IMR-90 (cell line): ENCODE measurements at regions not wholly inside any gene's neighbourhood (a gene's known extent, or its start where the extent isn't known, plus 50 kb on each side); places are given as distances from the start of the nearest gene placed in this dataset.

Experiments
- ATAC-seq: fragments of 200-7000 bp; cut with Tn5 transposase; 2 replicates; pipeline ENCODE4 v1.9.1; 2020; ENCODE audit warnings: low read depth, mild to moderate bottlenecking, moderate library complexity
- BruUV-seq: library from RNA; stranded (reverse); fragments of 400-500 nt; replicated peaks from 2 replicates; lab custom pipeline; 2021; lab: Mats Ljungman, UMichigan
- CTCF ChIA-PET: fragments of 300-600 bp; formaldehyde crosslinking; extraction: SDS; loops from one replicate; lab custom pipeline; 2021; ENCODE audit warnings: antibody characterized with exemption; lab: Yijun Ruan, JAX
- POLR2A ChIA-PET: fragments of 300-600 bp; sonication (Branson Sonifier 250); formaldehyde crosslinking; loops from one replicate; lab custom pipeline; 2022; ENCODE audit warnings: antibody characterized with exemption; ENCODE audit not compliant: unreplicated experiment; lab: Charles Lee
- DNase-seq: peaks from one replicate; pipeline ENCODE4 v3.0.0; 2013
- H2AFZ ChIP-seq: replicated peaks from 2 replicates; pipeline ENCODE3; 2013; ENCODE audit warnings: low read length, mild to moderate bottlenecking; ENCODE audit not compliant: poor library complexity
- H2AK5ac ChIP-seq: 2 replicates; pipeline ENCODE4 v1.6.1; 2013; ENCODE audit warnings: low read depth, low read length, inconsistent platforms
- H2AK9ac ChIP-seq: replicated peaks from 2 replicates; pipeline ENCODE3; 2013; ENCODE audit warnings: mild to moderate bottlenecking, low read depth, low read length, moderate library complexity; ENCODE audit not compliant: poor library complexity
- H2BK120ac ChIP-seq: 2 replicates; pipeline ENCODE4 v1.6.1; 2013; ENCODE audit warnings: low read depth, low read length, inconsistent platforms
- H2BK15ac ChIP-seq: 3 replicates; pipeline ENCODE4 v1.6.1; 2013; ENCODE audit warnings: low read depth, low read length, inconsistent platforms
- H2BK20ac ChIP-seq: 2 replicates; pipeline ENCODE4 v1.6.1; 2013; ENCODE audit warnings: low read depth, mild to moderate bottlenecking, inconsistent platforms, low read length, moderate library complexity
- H2BK5ac ChIP-seq: 2 replicates; pipeline ENCODE4 v1.6.1; 2013; ENCODE audit warnings: mild to moderate bottlenecking, low read depth, low read length, inconsistent platforms; ENCODE audit not compliant: poor library complexity, severe bottlenecking
- H3K14ac ChIP-seq: replicated peaks from 2 replicates; pipeline ENCODE4 v1.6.1; 2013; ENCODE audit warnings: low read depth, low read length, inconsistent platforms
- H3K18ac ChIP-seq: 2 replicates; pipeline ENCODE4 v1.6.1; 2013; ENCODE audit warnings: low read depth, low read length, control low read depth
- H3K23ac ChIP-seq: 2 replicates; pipeline ENCODE4 v1.6.1; 2013; ENCODE audit warnings: low read depth, low read length, inconsistent platforms
- H3K27ac ChIP-seq: 2 replicates; pipeline ENCODE4 v1.5.1; 2013; ENCODE audit warnings: mild to moderate bottlenecking, control low read depth, low read length; ENCODE audit not compliant: insufficient read depth
- H3K27me3 ChIP-seq: 2 replicates; pipeline ENCODE4 v1.6.1; 2013; ENCODE audit warnings: low read length; ENCODE audit not compliant: control insufficient read depth, insufficient read depth
- H3K36me3 ChIP-seq: 2 replicates; pipeline ENCODE4 v1.6.1; 2013; ENCODE audit warnings: low read length, mixed read lengths; ENCODE audit not compliant: control insufficient read depth, insufficient read depth
- H3K4ac ChIP-seq: 2 replicates; pipeline ENCODE4 v1.6.1; 2013; ENCODE audit warnings: low read depth, low read length, inconsistent platforms
- H3K4me1 ChIP-seq: 2 replicates; pipeline ENCODE4 v1.6.1; 2013; ENCODE audit warnings: low read length, mixed read lengths; ENCODE audit not compliant: control insufficient read depth, insufficient read depth
- H3K4me2 ChIP-seq: 2 replicates; pipeline ENCODE4 v1.6.1; 2013; ENCODE audit warnings: low read depth, mild to moderate bottlenecking, control low read depth, low read length, moderate library complexity
- H3K4me3 ChIP-seq: 2 replicates; pipeline ENCODE4 v1.5.1; 2013; ENCODE audit warnings: low read depth, mild to moderate bottlenecking, control low read depth, low read length, moderate library complexity; ENCODE audit not compliant: insufficient read depth
- H3K56ac ChIP-seq: 2 replicates; pipeline ENCODE4 v1.6.1; 2013; ENCODE audit warnings: low read length, inconsistent platforms; ENCODE audit not compliant: insufficient read depth; ENCODE audit errors: extremely low read depth
- H3K79me1 ChIP-seq, 2 experiments: 2 replicates each; pipeline ENCODE4 v1.6.1; 2013; ENCODE audit warnings: low read length in 2 of 2, inconsistent platforms in 1 of 2, low read depth in 1 of 2
- H3K9ac ChIP-seq: 2 replicates; pipeline ENCODE4 v1.6.1; 2013; ENCODE audit warnings: low read depth, low read length, control low read depth
- H3K9me1 ChIP-seq: 2 replicates; pipeline ENCODE4 v1.6.1; 2013; ENCODE audit warnings: low read length, inconsistent platforms; ENCODE audit not compliant: insufficient read depth
- H3K9me3 ChIP-seq: 2 replicates; pipeline ENCODE4 v1.6.1; 2013; ENCODE audit warnings: low read length; ENCODE audit not compliant: control insufficient read depth, insufficient read depth
- H4K20me1 ChIP-seq: 2 replicates; pipeline ENCODE4 v1.6.1; 2013; ENCODE audit warnings: low read length, inconsistent platforms; ENCODE audit not compliant: insufficient read depth
- H4K5ac ChIP-seq: 2 replicates; pipeline ENCODE4 v1.6.1; 2013; ENCODE audit warnings: mild to moderate bottlenecking, low read depth, low read length, control low read depth
- H4K8ac ChIP-seq, 2 experiments: 2 replicates each; pipeline ENCODE4 v1.6.1; 2013; ENCODE audit warnings: low read depth in 2 of 2, low read length in 2 of 2, control low read depth in 1 of 2, inconsistent platforms in 1 of 2
- H4K91ac ChIP-seq: 2 replicates; pipeline ENCODE4 v1.6.1; 2013; ENCODE audit warnings: low read depth, low read length, inconsistent platforms; ENCODE audit not compliant: insufficient read depth
- BHLHE40 ChIP-seq: fragments of 150-350 bp; IDR thresholded peaks from 2 replicates; pipeline ENCODE4 v1.6.1; 2016; ENCODE audit warnings: mild to moderate bottlenecking, low read depth, low read length
- CEBPB ChIP-seq: IDR thresholded peaks from 2 replicates; pipeline ENCODE4 v1.6.1; 2012; ENCODE audit warnings: low read depth, low read length, improper control_type of control experiment
- CHD1 ChIP-seq: IDR thresholded peaks from 2 replicates; pipeline ENCODE4 v1.6.1; 2012; ENCODE audit warnings: low read depth, low read length, improper control_type of control experiment
- CTCF ChIP-seq: conservative IDR thresholded peaks from 2 replicates; pipeline ENCODE4 v1.5.1; 2012; ENCODE audit warnings: mild to moderate bottlenecking, low read depth, low read length, improper control_type of control experiment
- ELK1 ChIP-seq: fragments of 150-350 bp; IDR thresholded peaks from 2 replicates; pipeline ENCODE4 v1.6.1; 2016; ENCODE audit warnings: low read depth, mild to moderate bottlenecking, low read length, moderate library complexity, borderline replicate concordance
- FOS ChIP-seq: fragments of 150-350 bp; IDR thresholded peaks from 2 replicates; pipeline ENCODE4 v1.6.1; 2016; ENCODE audit warnings: low read depth, low read length
- NFE2L2 ChIP-seq: fragments of 150-350 bp; IDR thresholded peaks from 2 replicates; pipeline ENCODE4 v1.6.1; 2016; ENCODE audit warnings: low read depth, mild to moderate bottlenecking, low read length
- POLR2A ChIP-seq: IDR thresholded peaks from 2 replicates; pipeline ENCODE4 v1.6.1; 2012; ENCODE audit warnings: mild to moderate bottlenecking, low read depth, low read length
- RFX5 ChIP-seq: IDR thresholded peaks from 2 replicates; pipeline ENCODE4 v1.8.0; 2012; ENCODE audit warnings: low read depth, mild to moderate bottlenecking, low read length, moderate library complexity
- WGBS, 2 experiments: methylation state at CpG; one replicate each; pipeline versions ENCODE4 v1.1.5 to v1.1.7; 2013; ENCODE audit warnings: missing lambda C conversion rate in 2 of 2; ENCODE audit not compliant: insufficient read length in 1 of 2; ENCODE audit errors: extremely low coverage in 2 of 2; 5-methylcytosine and 5-hydroxymethylcytosine counted together
- dilution Hi-C: fragments of 300-500 bp; cut with HindIII; formaldehyde crosslinking; loops from one replicate; pipeline ENCODE4 v1.14.3; 2018; ENCODE audit warnings: low sequenced_read_pairs; ENCODE audit not compliant: unreplicated experiment
- in situ Hi-C: fragments of 300-500 bp; cut with MboI; formaldehyde crosslinking; loops from 3 replicates; pipeline ENCODE4 v1.14.3; 2019; ENCODE audit warnings: low sequenced_read_pairs, inconsistent platforms, mixed read lengths
- intact Hi-C: fragments of 100-400 bp; cut with micrococcal nuclease; formaldehyde crosslinking; loops from 2 replicates; pipeline ENCODE4 v1.10.0; 2022
- TF ChIP-seq, protein P1 (sequence below): fragments of 150-350 bp; IDR thresholded peaks from 2 replicates; pipeline ENCODE4 v1.6.1; 2017; ENCODE audit warnings: mild to moderate bottlenecking, antibody characterized with exemption, low read length, low read depth

- no CpG with 5 or more reads among the region's 4 CpGs for WGBS, 2 experiments
- no peak overlapping the region for H3K14ac ChIP-seq
- H3K4me3 ChIP-seq = no peak overlapping the region
- H3K79me1 ChIP-seq = no peaks in the 10 kb centered on the region
- in situ Hi-C loops = no loop called here
- no peak overlapping the region for H2BK120ac ChIP-seq
- no peak overlapping the region for H3K27ac ChIP-seq
- H3K23ac ChIP-seq = no peak overlapping the region
- no peak overlapping the region for H2AK5ac ChIP-seq
- H3K27me3 ChIP-seq = no peaks in the 10 kb centered on the region
- no peak for ATAC-seq
- peaks cover 8% of the 10 kb centered on the region for H3K9me3 ChIP-seq
- H3K56ac ChIP-seq = no peak overlapping the region
- no TSS peak for BruUV-seq
- intact Hi-C loops = no loop called here
- no peaks in the 10 kb centered on the region for H3K9me1 ChIP-seq
- no peak overlapping the region for H3K9ac ChIP-seq
- no peak overlapping the region for H3K18ac ChIP-seq
- H2AK9ac ChIP-seq = no peak overlapping the region
- no peak for TF ChIP-seq RFX5
- TF ChIP-seq CEBPB = no peak
- TF ChIP-seq FOS = no peak
- TF ChIP-seq, protein P1, sequence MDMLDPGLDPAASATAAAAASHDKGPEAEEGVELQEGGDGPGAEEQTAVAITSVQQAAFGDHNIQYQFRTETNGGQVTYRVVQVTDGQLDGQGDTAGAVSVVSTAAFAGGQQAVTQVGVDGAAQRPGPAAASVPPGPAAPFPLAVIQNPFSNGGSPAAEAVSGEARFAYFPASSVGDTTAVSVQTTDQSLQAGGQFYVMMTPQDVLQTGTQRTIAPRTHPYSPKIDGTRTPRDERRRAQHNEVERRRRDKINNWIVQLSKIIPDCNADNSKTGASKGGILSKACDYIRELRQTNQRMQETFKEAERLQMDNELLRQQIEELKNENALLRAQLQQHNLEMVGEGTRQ = no peak
- no peak for TF ChIP-seq CHD1
- TF ChIP-seq NFE2L2 = no peak
- TF ChIP-seq POLR2A = no peak
- no peak for TF ChIP-seq BHLHE40
- no peak for TF ChIP-seq ELK1
- TF ChIP-seq CTCF = no peak
- H4K8ac ChIP-seq = no peak overlapping the region
- H2AFZ ChIP-seq = no peak overlapping the region
- no peaks in the 10 kb centered on the region for H3K4me1 ChIP-seq
- H4K91ac ChIP-seq = no peak overlapping the region
- ChIA-PET CTCF (no interaction called here), POLR2A (no interaction called here)
- no peak overlapping the region for H2BK20ac ChIP-seq
- H3K4ac ChIP-seq = no peak overlapping the region
- no peak overlapping the region for H3K4me2 ChIP-seq
- no peaks in the 10 kb centered on the region for H4K20me1 ChIP-seq
- no peaks in the 10 kb centered on the region for H3K36me3 ChIP-seq
- H2BK5ac ChIP-seq = no peak overlapping the region
- H4K5ac ChIP-seq = no peak overlapping the region
- dilution Hi-C loops = no loop called here
- DNase-seq = no peak
- no peak overlapping the region for H2BK15ac ChIP-seq
Measured at GRCh38 chr3:3503411-3503810, 295.8 kb upstream of the LRRN1 start.
